GM19035 (cell line): ENCODE measurements at regions not wholly inside any gene's neighbourhood (a gene's known extent, or its start where the extent isn't known, plus 50 kb on each side); places are given as distances from the start of the nearest gene placed in this dataset.

Experiments used
- ATAC-seq: cut with Tn5 transposase; IDR thresholded peaks from one replicate; pipeline ENCODE4 v1.9.1; 2021; ENCODE audit not compliant: unreplicated experiment

DNA sequence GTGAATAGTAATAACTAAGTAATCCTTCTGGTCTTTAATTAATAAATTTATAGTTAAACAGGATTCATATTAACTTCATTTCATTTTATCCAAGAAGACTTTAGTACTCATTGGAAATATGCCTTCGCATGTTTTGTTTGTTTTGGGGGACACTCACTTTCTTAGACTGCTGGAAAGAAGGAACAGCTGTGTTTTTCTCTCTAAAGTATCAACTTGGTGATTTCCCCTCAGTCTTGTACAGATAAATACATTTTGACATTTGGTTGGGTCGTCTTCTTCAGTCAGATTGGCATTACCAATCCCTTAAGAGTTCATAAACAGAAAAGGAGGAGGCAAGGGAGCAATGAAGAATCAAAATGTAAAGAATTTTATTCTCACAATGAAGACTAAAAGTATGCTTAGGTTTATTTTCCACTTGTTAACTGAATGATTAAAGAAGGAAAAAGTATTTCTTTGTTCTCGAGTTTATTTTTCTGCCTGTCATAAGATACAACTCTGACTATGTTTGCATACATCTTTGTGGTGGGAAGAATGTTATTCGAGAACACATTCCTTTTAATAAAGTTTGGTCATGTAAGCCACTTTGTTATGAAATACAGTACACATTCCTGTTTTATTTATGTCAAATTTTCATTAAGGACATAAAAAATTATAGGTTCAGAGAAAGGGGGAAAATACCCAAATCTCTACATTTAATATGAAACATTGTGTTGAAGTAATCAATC, 140.2 kb downstream of the GMNC start:
- no peak for ATAC-seq

DNA sequence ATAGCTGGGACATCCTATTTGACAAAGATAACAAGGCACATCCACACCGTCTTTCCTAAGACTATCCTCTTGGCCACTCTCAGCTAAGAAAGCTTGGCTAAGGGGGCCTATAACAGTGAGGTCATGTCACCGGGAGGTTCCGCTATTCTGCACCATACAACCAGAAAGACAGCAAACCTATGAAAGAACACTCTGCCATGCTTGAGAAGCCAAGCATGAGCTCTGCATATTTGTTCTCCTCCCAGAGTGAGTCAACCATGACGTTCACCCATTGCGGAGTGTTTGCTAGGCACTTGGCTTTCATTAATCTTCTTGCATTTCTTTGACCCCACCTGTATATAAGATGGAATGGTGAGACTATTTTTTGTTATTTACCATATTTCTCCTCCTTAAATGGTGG, 141.2 kb downstream of the GMNC start:
- ATAC-seq, result peak; percentile 87

DNA sequence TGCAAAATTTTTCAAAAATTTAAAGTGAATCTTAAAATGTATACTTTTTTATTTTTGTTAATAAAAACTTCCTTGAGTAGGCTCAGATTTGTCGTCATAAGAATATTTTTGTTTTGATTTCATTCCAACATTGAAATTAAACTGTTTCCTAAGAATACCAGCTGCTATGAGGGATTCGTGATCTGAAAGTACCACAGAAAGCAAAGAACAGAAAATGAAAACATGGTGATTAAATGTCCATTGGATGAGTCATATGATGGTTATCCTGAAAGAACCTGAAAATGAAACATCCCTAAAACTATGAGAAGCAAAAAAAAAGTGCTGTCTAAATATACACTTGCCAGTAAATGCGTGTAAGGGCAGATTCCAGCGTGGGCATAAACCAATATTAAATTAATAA, 143.8 kb downstream of the GMNC start:
- ATAC-seq, result no peak

DNA sequence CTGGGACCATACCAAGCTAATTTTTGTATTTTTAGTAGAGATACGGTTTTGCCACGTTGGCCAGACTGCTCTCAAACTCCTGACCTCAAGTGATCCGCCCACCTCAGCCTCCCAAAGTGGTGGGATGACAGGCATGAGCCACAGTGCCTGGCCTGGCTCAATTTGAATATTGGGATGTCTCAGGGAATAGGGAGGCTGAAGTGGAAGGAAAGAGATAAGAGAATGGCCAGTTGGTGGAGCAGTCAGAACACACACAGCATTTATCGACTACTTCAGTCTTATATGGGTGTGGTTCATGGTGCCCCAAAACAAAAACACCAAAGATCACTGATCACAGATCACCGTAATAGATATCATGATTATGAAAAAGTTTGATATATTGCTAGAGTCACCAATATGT, 144.4 kb downstream of the GMNC start:
- ATAC-seq, result no peak

DNA sequence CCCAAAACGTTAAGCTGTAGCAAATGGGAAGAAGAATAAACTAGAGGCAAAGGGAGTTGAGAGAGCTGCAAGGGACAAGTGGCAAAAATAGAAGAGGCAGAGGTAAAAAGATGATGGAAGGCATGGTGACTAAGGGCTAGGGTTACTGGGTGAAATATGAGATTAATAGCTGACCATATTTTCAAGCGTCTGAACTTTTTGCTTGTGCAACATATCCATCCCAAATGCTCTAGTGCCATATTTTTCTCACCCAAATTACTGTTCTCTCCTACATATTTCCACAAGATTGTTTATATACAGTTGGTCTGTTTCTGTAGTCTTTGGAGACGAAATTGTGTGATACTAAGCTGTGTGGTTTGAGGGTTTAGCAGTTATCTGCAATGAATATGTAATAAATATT, 145.5 kb downstream of the GMNC start:
- ATAC-seq, result no peak

DNA sequence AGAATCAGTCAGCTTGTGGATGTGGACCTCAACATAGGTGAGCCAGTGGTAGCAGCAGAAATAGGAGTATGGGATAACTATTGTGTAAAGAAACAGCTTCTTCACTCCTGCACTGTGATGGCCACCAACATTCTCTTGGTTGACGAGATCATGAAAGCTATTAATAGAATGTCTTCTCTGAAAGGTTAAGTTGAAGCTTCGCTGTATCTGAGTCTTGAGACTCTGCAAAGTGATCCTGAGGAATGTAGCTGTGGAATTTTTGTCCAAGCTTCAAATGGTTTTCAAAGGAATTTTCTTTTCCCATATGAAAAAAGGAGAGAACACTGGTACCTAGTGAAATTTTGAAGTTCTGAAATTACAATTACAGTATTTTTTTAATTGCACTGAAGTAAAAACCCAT, 146.3 kb downstream of the GMNC start:
- no peak for ATAC-seq

DNA sequence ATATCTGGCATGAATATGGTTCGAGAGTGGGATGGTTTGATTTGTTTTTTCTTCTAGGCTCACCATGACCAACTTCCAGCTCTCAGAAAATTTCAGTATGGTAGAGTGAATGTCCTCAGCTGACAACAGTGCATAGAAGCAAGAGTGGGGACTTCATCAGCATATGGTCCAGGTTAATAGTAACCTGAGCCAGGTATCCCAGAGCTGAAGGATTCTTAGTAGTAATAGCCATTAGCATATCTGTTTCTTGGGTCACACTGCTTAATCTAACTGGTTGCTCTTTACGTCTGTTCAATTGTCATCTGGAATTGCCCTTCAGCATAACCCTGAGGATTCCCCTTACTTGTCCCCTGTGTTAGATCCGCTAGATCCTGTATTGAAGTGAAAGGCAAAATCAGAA, 151.8 kb downstream of the GMNC start:
- ATAC-seq, result no peak

DNA sequence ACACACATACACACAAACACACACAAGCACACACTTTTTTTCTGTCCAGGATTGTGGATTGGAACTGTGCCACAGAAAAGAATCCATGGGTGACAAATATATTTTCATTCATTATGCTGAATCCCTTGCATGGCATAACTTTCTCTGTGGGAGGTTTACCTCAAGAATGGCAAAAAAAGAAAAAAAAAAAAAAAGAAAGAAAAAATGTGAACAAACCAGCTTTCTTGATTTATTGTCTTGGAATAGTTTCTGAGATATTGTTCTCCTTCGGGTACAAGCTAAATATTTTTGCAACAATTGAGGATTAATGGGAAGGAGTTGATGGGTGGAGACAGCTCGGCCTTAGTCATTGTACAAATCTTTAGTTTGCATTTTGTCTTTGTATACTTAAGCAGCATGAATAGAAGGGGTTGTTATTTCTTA, 153.1 kb downstream of the GMNC start:
- ATAC-seq, result no peak
